HG02943 (cell line): ENCODE measurements at regions not wholly inside any gene's neighbourhood (a gene's known extent, or its start where the extent isn't known, plus 50 kb on each side); places are given as distances from the start of the nearest gene placed in this dataset.
"Not testable (repeated sequence)": the region's sequence is repeated elsewhere in the genome, so short reads cannot be mapped to it uniquely, and the experiment has no call there.

Source experiments
- ATAC-seq: cut with Tn5 transposase; IDR thresholded peaks from one replicate; pipeline ENCODE4 v1.9.1; 2021; ENCODE audit warnings: mild to moderate bottlenecking, low read depth, moderate library complexity; ENCODE audit not compliant: unreplicated experiment

GRCh38 chr3:68676136-68676535, 256.2 kb downstream of the TAFA4 start:
- no peak for ATAC-seq

GRCh38 chr3:68667346-68667745, 265.0 kb downstream of the TAFA4 start:
- ATAC-seq = no peak

- no peak for ATAC-seq
These were observed 265.8 kb downstream of the TAFA4 start for GRCh38 chr3:68666429-68667136.

- ATAC-seq = no peak
These were observed 268.1 kb downstream of the TAFA4 start for GRCh38 chr3:68664276-68664675.

GRCh38 chr3:68662176-68662575, 270.2 kb downstream of the TAFA4 start:
- ATAC-seq = no peak

- not testable (repeated sequence) for ATAC-seq
These were observed 281.7 kb downstream of the TAFA4 start for GRCh38 chr3:68650657-68651056.

GRCh38 chr3:68648494-68648893, 283.9 kb downstream of the TAFA4 start:
- ATAC-seq = no peak

GRCh38 chr3:68631850-68632545, 300.3 kb downstream of the TAFA4 start:
- ATAC-seq = no peak

GRCh38 chr3:68620211-68620610, 312.1 kb downstream of the TAFA4 start:
- ATAC-seq = no peak

GRCh38 chr3:68614087-68614486, 318.3 kb downstream of the TAFA4 start:
- ATAC-seq = no peak

GRCh38 chr3:68571321-68571720, 361.0 kb downstream of the TAFA4 start:
- no peak for ATAC-seq

GRCh38 chr3:68560728-68561127, 371.6 kb downstream of the TAFA4 start:
- ATAC-seq = no peak

GRCh38 chr3:68535782-68536181, 396.6 kb downstream of the TAFA4 start:
- ATAC-seq = no peak

GRCh38 chr3:68523330-68523729, 409.0 kb downstream of the TAFA4 start:
- no peak for ATAC-seq

GRCh38 chr3:68515237-68515636, 417.1 kb downstream of the TAFA4 start:
- no peak for ATAC-seq

- ATAC-seq = no peak
These were observed 428.1 kb downstream of the TAFA4 start for GRCh38 chr3:68504201-68504600.

GRCh38 chr3:68485845-68486244, 446.5 kb downstream of the TAFA4 start:
- ATAC-seq = not testable (repeated sequence)

- no peak for ATAC-seq
These were observed 447.3 kb downstream of the TAFA4 start for GRCh38 chr3:68485051-68485450.

- ATAC-seq = no peak
These were observed 448.7 kb downstream of the TAFA4 start for GRCh38 chr3:68483601-68484000.

- ATAC-seq = no peak
These were observed 449.3 kb downstream of the TAFA4 start for GRCh38 chr3:68483041-68483440.

- no peak for ATAC-seq
These were observed 449.8 kb downstream of the TAFA4 start for GRCh38 chr3:68482565-68482964.

GRCh38 chr3:68479779-68480178, 452.6 kb downstream of the TAFA4 start:
- no peak for ATAC-seq
